ENCODE measurements at regions not wholly inside any gene's neighbourhood (a gene's known extent, or its start where the extent isn't known, plus 50 kb on each side); places are given as distances from the start of the nearest gene placed in this dataset.
"Not testable (repeated sequence)": the region's sequence is repeated elsewhere in the genome, so short reads cannot be mapped to it uniquely, and the experiment has no call there.

GRCh38 chr4:119971431-119972084 is 95.1 kb downstream of the MAD2L1 start:
- H3K9me3 ChIP-seq (ENCODE audit: control insufficient read depth, insufficient read depth, low read length) = no peaks in the 10 kb centered on the region
- no peaks in the 10 kb centered on the region for H3K4me1 ChIP-seq (ENCODE audit: control insufficient read depth, insufficient read depth, low read length)
- H3K9ac ChIP-seq (ENCODE audit: low read depth, low read length) = no peak overlapping the region
- no peaks in the 10 kb centered on the region for H3K36me3 ChIP-seq (ENCODE audit: control insufficient read depth, insufficient read depth, low read length)
- H3K27me3 ChIP-seq (ENCODE audit: control insufficient read depth, insufficient read depth, low read length) = no peaks in the 10 kb centered on the region
- no peak overlapping the region for H3K4me3 ChIP-seq (ENCODE audit: low read depth, low read length)

- Histone ChIP-seq H3K4me3 (ENCODE audit: low read depth, low read length) (no peak overlapping the region), H3K9me3 (ENCODE audit: control insufficient read depth, insufficient read depth, low read length) (no peaks in the 10 kb centered on the region), H3K27me3 (ENCODE audit: control insufficient read depth, insufficient read depth, low read length) (no peaks in the 10 kb centered on the region), H3K36me3 (ENCODE audit: control insufficient read depth, insufficient read depth, low read length) (no peaks in the 10 kb centered on the region), H3K9ac (ENCODE audit: low read depth, low read length) (no peak overlapping the region), H3K4me1 (ENCODE audit: control insufficient read depth, insufficient read depth, low read length) (peaks cover 6% of the 10 kb centered on the region)
Observed at GRCh38 chr4:119962631-119963030, 104.0 kb downstream of the MAD2L1 start.

- Histone ChIP-seq H3K4me1 (ENCODE audit: control insufficient read depth, insufficient read depth, low read length) (peaks cover 10% of the 10 kb centered on the region), H3K4me3 (ENCODE audit: low read depth, low read length) (no peak overlapping the region), H3K9me3 (ENCODE audit: control insufficient read depth, insufficient read depth, low read length) (no peaks in the 10 kb centered on the region), H3K9ac (ENCODE audit: low read depth, low read length) (no peak overlapping the region), H3K36me3 (ENCODE audit: control insufficient read depth, insufficient read depth, low read length) (no peaks in the 10 kb centered on the region), H3K27me3 (ENCODE audit: control insufficient read depth, insufficient read depth, low read length) (no peaks in the 10 kb centered on the region)
Observed at GRCh38 chr4:119958983-119959382, 107.7 kb downstream of the MAD2L1 start.

- peaks cover 4% of the 10 kb centered on the region for H3K4me1 ChIP-seq (ENCODE audit: control insufficient read depth, insufficient read depth, low read length)
- no peaks in the 10 kb centered on the region for H3K9me3 ChIP-seq (ENCODE audit: control insufficient read depth, insufficient read depth, low read length)
- H3K4me3 ChIP-seq (ENCODE audit: low read depth, low read length) = no peak overlapping the region
- no peaks in the 10 kb centered on the region for H3K36me3 ChIP-seq (ENCODE audit: control insufficient read depth, insufficient read depth, low read length)
- H3K27me3 ChIP-seq (ENCODE audit: control insufficient read depth, insufficient read depth, low read length) = no peaks in the 10 kb centered on the region
- H3K9ac ChIP-seq (ENCODE audit: low read depth, low read length) = no peak overlapping the region
Observed at GRCh38 chr4:119955256-119955655, 111.4 kb downstream of the MAD2L1 start.

GRCh38 chr4:119954487-119954886 is 112.2 kb downstream of the MAD2L1 start:
- H3K4me1 ChIP-seq (ENCODE audit: control insufficient read depth, insufficient read depth, low read length); H3K9me3 ChIP-seq (ENCODE audit: control insufficient read depth, insufficient read depth, low read length); H3K27me3 ChIP-seq (ENCODE audit: control insufficient read depth, insufficient read depth, low read length); H3K36me3 ChIP-seq (ENCODE audit: control insufficient read depth, insufficient read depth, low read length); H3K9ac ChIP-seq (ENCODE audit: low read depth, low read length): not testable (repeated sequence)
- peak overlapping the region; percentile 32 for H3K4me3 ChIP-seq (ENCODE audit: low read depth, low read length)

DNA sequence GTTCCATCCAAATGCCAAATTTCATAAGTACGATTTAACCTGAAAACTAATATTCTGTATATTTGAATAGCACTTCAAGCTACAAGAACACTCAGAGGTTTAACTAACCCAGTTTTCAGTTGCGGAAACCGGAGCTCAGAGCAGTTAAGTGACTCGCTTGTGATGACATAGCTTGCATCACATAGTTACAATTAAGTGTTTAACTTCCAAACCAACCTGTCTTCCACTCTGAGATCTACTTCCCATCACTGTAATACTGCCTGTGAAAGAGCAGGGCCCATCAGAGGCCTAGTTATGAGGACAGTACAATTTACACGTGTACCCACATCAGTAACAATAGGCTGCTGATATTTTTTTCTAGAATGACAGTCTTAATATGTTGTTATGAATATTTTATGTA is 120.3 kb downstream of the MAD2L1 start:
- H3K4me3 ChIP-seq (ENCODE audit: low read depth, low read length) = no peak overlapping the region
- H3K4me1 ChIP-seq (ENCODE audit: control insufficient read depth, insufficient read depth, low read length) = no peaks in the 10 kb centered on the region
- no peaks in the 10 kb centered on the region for H3K36me3 ChIP-seq (ENCODE audit: control insufficient read depth, insufficient read depth, low read length)
- H3K9ac ChIP-seq (ENCODE audit: low read depth, low read length) = no peak overlapping the region
- H3K27me3 ChIP-seq (ENCODE audit: control insufficient read depth, insufficient read depth, low read length) = no peaks in the 10 kb centered on the region
- no peaks in the 10 kb centered on the region for H3K9me3 ChIP-seq (ENCODE audit: control insufficient read depth, insufficient read depth, low read length)

- Histone ChIP-seq H3K9ac (ENCODE audit: low read depth, low read length) (no peak overlapping the region), H3K36me3 (ENCODE audit: control insufficient read depth, insufficient read depth, low read length) (no peaks in the 10 kb centered on the region), H3K9me3 (ENCODE audit: control insufficient read depth, insufficient read depth, low read length) (no peaks in the 10 kb centered on the region), H3K27me3 (ENCODE audit: control insufficient read depth, insufficient read depth, low read length) (no peaks in the 10 kb centered on the region), H3K4me1 (ENCODE audit: control insufficient read depth, insufficient read depth, low read length) (no peaks in the 10 kb centered on the region), H3K4me3 (ENCODE audit: low read depth, low read length) (no peak overlapping the region)
Observed at GRCh38 chr4:119942806-119943205, 123.8 kb downstream of the MAD2L1 start.

DNA sequence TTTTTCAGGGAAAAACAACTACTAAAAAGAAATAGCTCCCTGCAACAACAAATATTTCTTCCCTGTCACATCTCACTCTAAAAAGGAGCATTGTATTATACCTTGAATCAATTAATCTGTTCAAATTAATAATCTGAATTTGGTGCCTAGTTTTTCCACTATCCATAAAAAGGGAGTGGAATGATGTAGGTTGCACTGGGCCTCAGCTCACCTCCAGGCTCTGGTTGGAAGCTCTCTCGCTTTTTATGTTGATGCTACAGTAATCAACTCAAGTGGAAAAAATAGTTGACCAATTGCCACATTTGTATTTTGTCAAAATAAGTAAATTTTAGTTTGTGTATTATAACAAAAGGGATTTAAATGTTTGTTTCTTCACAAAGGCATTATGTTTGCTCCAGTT is 126.1 kb downstream of the MAD2L1 start:
- no peaks in the 10 kb centered on the region for H3K27me3 ChIP-seq (ENCODE audit: control insufficient read depth, insufficient read depth, low read length)
- H3K4me3 ChIP-seq (ENCODE audit: low read depth, low read length) = no peak overlapping the region

DNA sequence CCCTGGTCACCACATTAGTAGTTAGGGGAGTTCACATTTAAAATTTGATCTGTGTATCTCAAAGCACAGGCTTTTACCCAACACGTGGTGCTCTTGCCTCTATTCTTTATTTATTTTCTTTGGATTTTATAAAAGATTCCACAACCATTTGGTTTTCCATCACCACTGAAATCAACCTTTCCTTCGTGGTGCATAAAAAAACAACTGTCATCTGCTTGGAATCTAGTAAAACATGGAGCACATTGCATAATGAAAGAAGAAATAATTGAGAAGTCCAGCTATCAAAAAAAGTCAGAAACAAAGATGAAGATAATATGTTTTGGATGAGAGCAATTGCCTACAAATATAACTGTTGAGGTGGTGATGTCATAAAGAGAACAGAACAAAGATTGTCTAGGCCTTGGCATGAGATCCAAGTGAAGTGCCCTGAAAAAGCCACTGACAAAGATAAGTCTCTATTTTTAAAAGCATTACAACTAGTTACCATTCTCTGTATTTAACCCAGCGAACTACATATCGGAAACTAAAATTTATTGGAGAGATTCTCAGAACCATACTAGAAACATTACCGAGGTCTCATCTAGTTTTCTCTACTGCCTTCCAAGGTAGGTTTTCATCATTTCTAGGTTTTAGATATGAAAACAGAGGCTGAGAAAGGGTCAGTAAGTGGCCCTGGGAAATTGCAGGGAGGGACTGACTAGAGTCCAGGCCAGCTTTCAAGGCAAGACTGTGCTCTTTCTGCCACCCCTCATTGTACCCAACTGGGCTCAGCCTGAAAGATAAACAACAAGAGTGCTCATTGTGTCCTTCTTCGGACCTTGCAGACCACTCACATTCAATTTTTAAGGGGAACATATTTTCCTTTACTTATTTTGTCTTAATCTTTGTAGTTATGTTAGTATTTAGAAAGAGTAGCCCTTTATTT is 127.3 kb downstream of the MAD2L1 start:
- Histone ChIP-seq H3K9ac (ENCODE audit: low read depth, low read length) (no peak overlapping the region), H3K9me3 (ENCODE audit: control insufficient read depth, insufficient read depth, low read length) (no peaks in the 10 kb centered on the region), H3K27me3 (ENCODE audit: control insufficient read depth, insufficient read depth, low read length) (no peaks in the 10 kb centered on the region), H3K36me3 (ENCODE audit: control insufficient read depth, insufficient read depth, low read length) (no peaks in the 10 kb centered on the region), H3K4me3 (ENCODE audit: low read depth, low read length) (no peak overlapping the region), H3K4me1 (ENCODE audit: control insufficient read depth, insufficient read depth, low read length) (no peaks in the 10 kb centered on the region)

More for the DNA sequence above, 126.1 kb downstream of the MAD2L1 start:
- Histone ChIP-seq H3K9me3 (ENCODE audit: control insufficient read depth, insufficient read depth, low read length) (no peaks in the 10 kb centered on the region), H3K9ac (ENCODE audit: low read depth, low read length) (no peak overlapping the region), H3K36me3 (ENCODE audit: control insufficient read depth, insufficient read depth, low read length) (no peaks in the 10 kb centered on the region), H3K4me1 (ENCODE audit: control insufficient read depth, insufficient read depth, low read length) (no peaks in the 10 kb centered on the region)

GRCh38 chr4:119937746-119938145 is 128.9 kb downstream of the MAD2L1 start:
- Histone ChIP-seq H3K4me1 (ENCODE audit: control insufficient read depth, insufficient read depth, low read length) (no peaks in the 10 kb centered on the region), H3K9ac (ENCODE audit: low read depth, low read length) (no peak overlapping the region), H3K36me3 (ENCODE audit: control insufficient read depth, insufficient read depth, low read length) (no peaks in the 10 kb centered on the region), H3K4me3 (ENCODE audit: low read depth, low read length) (no peak overlapping the region), H3K27me3 (ENCODE audit: control insufficient read depth, insufficient read depth, low read length) (no peaks in the 10 kb centered on the region), H3K9me3 (ENCODE audit: control insufficient read depth, insufficient read depth, low read length) (no peaks in the 10 kb centered on the region)

- Histone ChIP-seq H3K27me3 (ENCODE audit: control insufficient read depth, insufficient read depth, low read length) (no peaks in the 10 kb centered on the region), H3K4me3 (ENCODE audit: low read depth, low read length) (no peak overlapping the region), H3K4me1 (ENCODE audit: control insufficient read depth, insufficient read depth, low read length) (no peaks in the 10 kb centered on the region), H3K36me3 (ENCODE audit: control insufficient read depth, insufficient read depth, low read length) (no peaks in the 10 kb centered on the region), H3K9me3 (ENCODE audit: control insufficient read depth, insufficient read depth, low read length) (no peaks in the 10 kb centered on the region), H3K9ac (ENCODE audit: low read depth, low read length) (no peak overlapping the region)
Observed at GRCh38 chr4:119933606-119934005, 133.0 kb downstream of the MAD2L1 start.

- Histone ChIP-seq H3K9ac (ENCODE audit: low read depth, low read length) (no peak overlapping the region), H3K9me3 (ENCODE audit: control insufficient read depth, insufficient read depth, low read length) (no peaks in the 10 kb centered on the region), H3K4me1 (ENCODE audit: control insufficient read depth, insufficient read depth, low read length) (no peaks in the 10 kb centered on the region), H3K36me3 (ENCODE audit: control insufficient read depth, insufficient read depth, low read length) (no peaks in the 10 kb centered on the region), H3K4me3 (ENCODE audit: low read depth, low read length) (no peak overlapping the region), H3K27me3 (ENCODE audit: control insufficient read depth, insufficient read depth, low read length) (no peaks in the 10 kb centered on the region)
Observed at GRCh38 chr4:119932277-119932676, 134.4 kb downstream of the MAD2L1 start.

Measured in iPS-15b (cell line).